ENCODE measurements at regions not wholly inside any gene's neighbourhood (a gene's known extent, or its start where the extent isn't known, plus 50 kb on each side); places are given as distances from the start of the nearest gene placed in this dataset.

- TF ChIP-seq POLR2A (IDR thresholded peaks at IDR 0.05) (no peak), EP300 (IDR thresholded peaks at IDR 0.05) (no peak)
Observed at GRCh38 chr7:35747611-35748010, 52.7 kb upstream of the HERPUD2 start.
